GM19452 (cell line): ENCODE measurements at regions not wholly inside any gene's neighbourhood (a gene's known extent, or its start where the extent isn't known, plus 50 kb on each side); places are given as distances from the start of the nearest gene placed in this dataset.

Experiments used
- ATAC-seq: cut with Tn5 transposase; IDR thresholded peaks from one replicate; pipeline ENCODE4 v1.9.1; 2021; ENCODE audit not compliant: unreplicated experiment

- ATAC-seq = no peak
Measured at GRCh38 chr5:126354012-126354857, 69.0 kb upstream of the GRAMD2B start.

GRCh38 chr5:126354858-126355731 is 68.1 kb upstream of the GRAMD2B start:
- no peak for ATAC-seq

GRCh38 chr5:126355940-126356339 is 67.3 kb upstream of the GRAMD2B start:
- ATAC-seq = no peak

- no peak for ATAC-seq
Measured at GRCh38 chr5:126357585-126358342, 65.4 kb upstream of the GRAMD2B start.

GRCh38 chr5:126358525-126358924 is 64.7 kb upstream of the GRAMD2B start:
- peak; percentile 90 for ATAC-seq

- peak; percentile 23 for ATAC-seq
Measured at GRCh38 chr5:126359884-126360283, 63.3 kb upstream of the GRAMD2B start.

- no peak for ATAC-seq
Measured at GRCh38 chr5:126360467-126360866, 62.7 kb upstream of the GRAMD2B start.

GRCh38 chr5:126363658-126364057 is 59.6 kb upstream of the GRAMD2B start:
- ATAC-seq = no peak

GRCh38 chr5:126364206-126364902 is 58.9 kb upstream of the GRAMD2B start:
- no peak for ATAC-seq

GRCh38 chr5:126365446-126366198 is 57.6 kb upstream of the GRAMD2B start:
- ATAC-seq = no peak

- no peak for ATAC-seq
Measured at GRCh38 chr5:126366199-126366560, 57.0 kb upstream of the GRAMD2B start.

- ATAC-seq = no peak
Measured at GRCh38 chr5:126368239-126368812, 54.9 kb upstream of the GRAMD2B start.

GRCh38 chr5:126369083-126369482 is 54.1 kb upstream of the GRAMD2B start:
- ATAC-seq = no peak

GRCh38 chr5:126369995-126370731 is 53.0 kb upstream of the GRAMD2B start:
- no peak for ATAC-seq

GRCh38 chr5:126370796-126371718 is 52.2 kb upstream of the GRAMD2B start:
- ATAC-seq = no peak

GRCh38 chr5:126373375-126374108 is 49.7 kb upstream of the GRAMD2B start:
- ATAC-seq = no peak
